ENCODE measurements at regions not wholly inside any gene's neighbourhood (a gene's known extent, or its start where the extent isn't known, plus 50 kb on each side); places are given as distances from the start of the nearest gene placed in this dataset.

DNA sequence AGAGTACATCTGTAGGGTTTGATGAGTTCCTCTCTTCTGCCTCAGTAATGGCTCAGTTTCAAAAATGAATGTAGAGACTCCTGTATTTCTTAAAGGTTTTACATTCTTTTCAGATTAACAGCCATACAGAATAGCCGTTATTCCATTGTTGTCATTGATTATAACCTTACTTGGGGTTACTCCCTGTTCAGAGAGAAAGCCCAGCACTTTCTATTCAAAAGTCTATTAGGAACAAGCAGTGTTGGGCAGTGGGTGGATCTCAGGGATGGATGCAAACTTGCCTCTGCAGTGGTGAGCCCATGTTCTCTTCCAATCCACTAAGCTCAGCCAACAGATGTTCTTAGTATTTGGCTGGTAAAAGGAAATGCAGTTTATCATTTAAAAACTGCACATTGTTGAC is 342.6 kb upstream of the E2F7 start:
- dilution Hi-C loops (cut with HindIII; ENCODE audit: low sequenced_read_pairs, unreplicated experiment): no loop called here
- no peak overlapping the region for H2AK9ac ChIP-seq (replicated peaks; ENCODE audit: low read depth, low read length, poor library complexity)
- no peak overlapping the region for H3K14ac ChIP-seq (replicated peaks; ENCODE audit: low read depth, low read length)
- H2BK15ac ChIP-seq (ENCODE audit: low read depth, low read length): no peak overlapping the region
- intact Hi-C loops (cut with micrococcal nuclease): no loop called here
- no peaks in the 10 kb centered on the region for H3K79me1 ChIP-seq (ENCODE audit: low read depth in 1 of 2, low read length in 2 of 2)
- no peak overlapping the region for H3K4me3 ChIP-seq (ENCODE audit: insufficient read depth, low read depth, low read length)
- no peaks in the 10 kb centered on the region for H3K9me1 ChIP-seq (ENCODE audit: insufficient read depth, low read length)
- H2AFZ ChIP-seq (replicated peaks; ENCODE audit: low read length, poor library complexity): no peak overlapping the region
- H4K91ac ChIP-seq (ENCODE audit: insufficient read depth, low read depth, low read length): no peak overlapping the region
- BruUV-seq (replicated peaks): no TSS peak
- ChIA-PET POLR2A (ENCODE audit: unreplicated experiment) (no interaction called here), CTCF (interaction anchor here (0.6 kb wide), 2 partner anchors 13 to 353 kb away, joined by 3 read pairs; no protein-coding TSS in a partner anchor)
- no peaks in the 10 kb centered on the region; the same call in 1 of the 2 replicates for H3K27me3 ChIP-seq (ENCODE audit: control insufficient read depth, insufficient read depth, low read length)
- H3K56ac ChIP-seq (ENCODE audit: extremely low read depth, insufficient read depth, low read length): no peak overlapping the region
- H3K4ac ChIP-seq (ENCODE audit: low read depth, low read length): no peak overlapping the region
- no peak overlapping the region for H2AK5ac ChIP-seq (ENCODE audit: low read depth, low read length)
- no peak overlapping the region for H3K18ac ChIP-seq (ENCODE audit: low read depth, low read length)
- no peak overlapping the region for H3K4me2 ChIP-seq (ENCODE audit: low read depth, low read length)
- H3K4me1 ChIP-seq (ENCODE audit: control insufficient read depth, insufficient read depth, low read length): no peaks in the 10 kb centered on the region
- no peak overlapping the region for H2BK5ac ChIP-seq (ENCODE audit: low read depth, low read length, poor library complexity, severe bottlenecking)
- TF ChIP-seq MAFK (IDR thresholded peaks at IDR 0.05; ENCODE audit: low read depth, low read length) (no peak), FOS (IDR thresholded peaks at IDR 0.05; ENCODE audit: low read depth, low read length) (no peak), BHLHE40 (IDR thresholded peaks at IDR 0.05; ENCODE audit: low read depth, low read length) (no peak), CEBPB (IDR thresholded peaks at IDR 0.05; ENCODE audit: low read depth, low read length) (no peak), NFE2L2 (IDR thresholded peaks at IDR 0.05; ENCODE audit: low read depth, low read length) (no peak), CTCF (conservative IDR thresholded peaks at IDR 0.05; ENCODE audit: low read depth, low read length) (no peak), RFX5 (IDR thresholded peaks at IDR 0.05; ENCODE audit: low read depth, low read length) (no peak), RCOR1 (IDR thresholded peaks at IDR 0.05; ENCODE audit: insufficient replicate concordance, low read length) (no peak), POLR2A (IDR thresholded peaks at IDR 0.05; ENCODE audit: low read depth, low read length) (no peak)
- TF ChIP-seq, protein P1, sequence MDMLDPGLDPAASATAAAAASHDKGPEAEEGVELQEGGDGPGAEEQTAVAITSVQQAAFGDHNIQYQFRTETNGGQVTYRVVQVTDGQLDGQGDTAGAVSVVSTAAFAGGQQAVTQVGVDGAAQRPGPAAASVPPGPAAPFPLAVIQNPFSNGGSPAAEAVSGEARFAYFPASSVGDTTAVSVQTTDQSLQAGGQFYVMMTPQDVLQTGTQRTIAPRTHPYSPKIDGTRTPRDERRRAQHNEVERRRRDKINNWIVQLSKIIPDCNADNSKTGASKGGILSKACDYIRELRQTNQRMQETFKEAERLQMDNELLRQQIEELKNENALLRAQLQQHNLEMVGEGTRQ (IDR thresholded peaks at IDR 0.05; ENCODE audit: low read depth, low read length): no peak
- no peaks in the 10 kb centered on the region for H3K36me3 ChIP-seq (ENCODE audit: control insufficient read depth, insufficient read depth, low read length)
- H3K9ac ChIP-seq (ENCODE audit: low read depth, low read length): no peak overlapping the region
- no peak overlapping the region for H2BK20ac ChIP-seq (ENCODE audit: low read depth, low read length)
- H3K9me3 ChIP-seq (ENCODE audit: control insufficient read depth, insufficient read depth, low read length): no peaks in the 10 kb centered on the region
- no peak overlapping the region for H4K8ac ChIP-seq (ENCODE audit: low read depth in 2 of 2, low read length in 2 of 2)
- in situ Hi-C loops (cut with MboI; ENCODE audit: low sequenced_read_pairs): no loop called here
- ATAC-seq (ENCODE audit: low read depth): no peak
- no peak for DNase-seq
- H2BK120ac ChIP-seq (ENCODE audit: low read depth, low read length): no peak overlapping the region
- H3K27ac ChIP-seq (ENCODE audit: insufficient read depth, low read length): no peak overlapping the region
- H4K20me1 ChIP-seq (ENCODE audit: insufficient read depth, low read length): no peaks in the 10 kb centered on the region
- no peak overlapping the region for H4K5ac ChIP-seq (ENCODE audit: low read depth, low read length)
- H3K23ac ChIP-seq (ENCODE audit: low read depth, low read length): no peak overlapping the region
- WGBS, 2 experiments (ENCODE audit: extremely low coverage in 2 of 2, insufficient read length in 1 of 2): no CpG with 5 or more reads among the region's 1 CpG

All from IMR-90 (cell line).